Osteocyte (in vitro differentiated cells): ENCODE measurements at regions not wholly inside any gene's neighbourhood (a gene's known extent, or its start where the extent isn't known, plus 50 kb on each side); places are given as distances from the start of the nearest gene placed in this dataset.

Experiments
- DNase-seq: peaks from one replicate; pipeline ENCODE4 v3.0.0; 2021; ENCODE audit warnings: mixed read lengths; ENCODE audit not compliant: unreplicated experiment; ENCODE audit errors: extremely low spot score
- H3K27ac Mint-ChIP-seq: one replicate; pipeline ENCODE4 v1.8.0; 2021; ENCODE audit warnings: mild to moderate bottlenecking, mixed read lengths; ENCODE audit not compliant: unreplicated experiment
- H3K27me3 Mint-ChIP-seq: one replicate; pipeline ENCODE4 v1.8.0; 2021; ENCODE audit warnings: mixed read lengths; ENCODE audit not compliant: unreplicated experiment
- H3K36me3 Mint-ChIP-seq: one replicate; pipeline ENCODE4 v1.8.0; 2021; ENCODE audit warnings: mixed read lengths; ENCODE audit not compliant: unreplicated experiment
- H3K4me1 Mint-ChIP-seq: one replicate; pipeline ENCODE4 v1.8.0; 2021; ENCODE audit warnings: mixed read lengths; ENCODE audit not compliant: unreplicated experiment
- H3K4me3 Mint-ChIP-seq: one replicate; pipeline ENCODE4 v1.8.0; 2021; ENCODE audit warnings: mild to moderate bottlenecking, moderate library complexity, mixed read lengths; ENCODE audit not compliant: unreplicated experiment
- H3K9me3 Mint-ChIP-seq: one replicate; pipeline ENCODE4 v1.8.0; 2021; ENCODE audit warnings: mixed read lengths; ENCODE audit not compliant: unreplicated experiment
- CTCF ChIP-seq: fragments of 200-600 bp; sonication (generic); IDR thresholded peaks from 2 replicates; pipeline ENCODE4 v1.5.0; 2021; ENCODE audit warnings: antibody characterized with exemption, mild to moderate bottlenecking, moderate library complexity

GRCh38 chr18:51593931-51594330, 396.4 kb upstream of the MEX3C start:
- Mint-ChIP-seq H3K9me3 (peaks cover 4% of the 10 kb centered on the region), H3K36me3 (no peaks in the 10 kb centered on the region), H3K4me1 (no peaks in the 10 kb centered on the region)

DNA sequence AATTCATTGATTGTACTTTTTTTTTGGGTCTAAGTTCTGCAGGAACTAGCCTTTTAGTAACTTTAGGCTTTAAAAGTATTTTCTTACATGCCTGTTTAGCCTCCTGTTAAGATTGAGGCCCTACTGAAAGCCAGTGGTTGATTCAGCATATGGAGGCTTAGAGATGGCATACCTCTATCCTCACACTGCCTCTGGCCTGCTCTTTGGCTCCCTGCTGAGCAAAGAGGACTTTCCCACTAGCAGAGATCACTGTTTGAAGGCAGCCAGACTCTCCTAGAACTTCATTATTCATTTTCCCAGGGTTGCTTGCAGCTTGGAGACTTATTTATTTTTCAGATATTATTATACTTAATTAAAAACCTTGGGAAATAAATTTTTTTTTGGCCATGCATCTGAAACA, 405.6 kb upstream of the MEX3C start:
- H3K4me1 Mint-ChIP-seq, result no peaks in the 10 kb centered on the region
- H3K27me3 Mint-ChIP-seq, result no peaks in the 10 kb centered on the region
- H3K4me3 Mint-ChIP-seq, result no peak overlapping the region
- no peaks in the 10 kb centered on the region for H3K36me3 Mint-ChIP-seq
- TF ChIP-seq CTCF, result no peak
- H3K27ac Mint-ChIP-seq, result no peak overlapping the region
- no peaks in the 10 kb centered on the region for H3K9me3 Mint-ChIP-seq
- DNase-seq, result no peak

More at GRCh38 chr18:51593931-51594330, 396.4 kb upstream of the MEX3C start:
- no peak overlapping the region for H3K4me3 Mint-ChIP-seq
- no peaks in the 10 kb centered on the region for H3K27me3 Mint-ChIP-seq
- H3K27ac Mint-ChIP-seq, result no peak overlapping the region
- DNase-seq, result no peak
- no peak for TF ChIP-seq CTCF

- no peak for DNase-seq
- Mint-ChIP-seq H3K36me3 (no peaks in the 10 kb centered on the region), H3K9me3 (no peaks in the 10 kb centered on the region), H3K4me1 (no peaks in the 10 kb centered on the region), H3K4me3 (no peak overlapping the region), H3K27ac (no peak overlapping the region), H3K27me3 (no peaks in the 10 kb centered on the region)
- no peak for TF ChIP-seq CTCF
Observed at GRCh38 chr18:51603551-51603950, 406.1 kb upstream of the MEX3C start.

DNA sequence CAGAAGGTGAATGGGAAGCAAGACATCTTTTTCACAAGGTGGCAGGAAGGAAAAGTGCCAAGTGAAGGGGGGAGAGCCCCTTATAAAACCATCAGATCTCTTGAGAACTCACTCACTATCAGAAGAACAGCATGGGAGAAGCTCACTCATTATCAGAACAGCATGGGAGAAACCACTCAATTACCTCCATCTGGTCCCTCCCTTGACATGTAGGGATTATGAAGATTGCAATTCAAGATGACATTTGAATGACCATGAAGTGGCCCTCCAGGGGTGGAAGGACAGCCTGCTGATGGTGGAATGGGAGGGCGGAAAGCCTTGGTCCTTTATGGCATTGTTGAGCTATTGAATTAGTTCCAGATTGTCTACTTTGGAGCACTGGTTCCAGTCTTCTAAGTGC, 413.0 kb upstream of the MEX3C start:
- no peak for DNase-seq
- Mint-ChIP-seq H3K27ac (no peak overlapping the region), H3K4me3 (no peak overlapping the region), H3K27me3 (no peaks in the 10 kb centered on the region), H3K36me3 (no peaks in the 10 kb centered on the region), H3K9me3 (peaks cover 3% of the 10 kb centered on the region), H3K4me1 (no peaks in the 10 kb centered on the region)
- no peak for TF ChIP-seq CTCF

GRCh38 chr18:51611326-51611725, 413.8 kb upstream of the MEX3C start:
- Mint-ChIP-seq H3K27me3 (no peaks in the 10 kb centered on the region), H3K4me1 (no peaks in the 10 kb centered on the region), H3K4me3 (no peak overlapping the region), H3K9me3 (peaks cover 3% of the 10 kb centered on the region), H3K27ac (no peak overlapping the region), H3K36me3 (no peaks in the 10 kb centered on the region)
- no peak for TF ChIP-seq CTCF
- no peak for DNase-seq
